Astrocyte (in vitro differentiated cells and primary cell): ENCODE measurements at regions not wholly inside any gene's neighbourhood (a gene's known extent, or its start where the extent isn't known, plus 50 kb on each side); places are given as distances from the start of the nearest gene placed in this dataset.

Experiments used
- DNase-seq: peaks from one replicate; pipeline ENCODE4 v3.0.0-alpha.2; 2010; ENCODE audit warnings: low read depth
- FAIRE-seq: peaks from 2 replicates; lab custom pipeline; 2011; peaks lifted over from hg19 to GRCh38; lab: Jason Lieb, UNC
- H2AFZ ChIP-seq: 2 replicates; pipeline ENCODE4 v1.6.0; 2012; ENCODE audit warnings: low read depth, low read length, inconsistent platforms
- H3K27ac ChIP-seq: 2 replicates; pipeline ENCODE4 v1.5.1; 2011; ENCODE audit warnings: low read depth, low read length, inconsistent platforms
- H3K27me3 ChIP-seq: 2 replicates; pipeline ENCODE4 v1.6.0; 2011; ENCODE audit warnings: low read length, inconsistent platforms; ENCODE audit not compliant: insufficient read depth
- H3K36me3 ChIP-seq: 2 replicates; pipeline ENCODE4 v1.5.1; 2011; ENCODE audit warnings: low read length, inconsistent platforms; ENCODE audit not compliant: insufficient read depth
- H3K4me1 ChIP-seq: 2 replicates; pipeline ENCODE4 v1.5.1; 2011; ENCODE audit warnings: low read length, inconsistent platforms; ENCODE audit not compliant: insufficient read depth
- H3K4me2 ChIP-seq: 2 replicates; pipeline ENCODE4 v1.6.0; 2012; ENCODE audit warnings: low read length, inconsistent platforms
- H3K4me3 ChIP-seq: 2 replicates; pipeline ENCODE4 v1.5.1; 2011; ENCODE audit warnings: low read depth, mild to moderate bottlenecking, low read length, inconsistent platforms; ENCODE audit not compliant: insufficient read depth
- H3K79me2 ChIP-seq: 2 replicates; pipeline ENCODE4 v1.6.0; 2012; ENCODE audit warnings: mild to moderate bottlenecking, low read length, inconsistent platforms; ENCODE audit not compliant: insufficient read depth
- H3K9ac ChIP-seq: 2 replicates; pipeline ENCODE4 v1.6.0; 2012; ENCODE audit warnings: mild to moderate bottlenecking, low read length, inconsistent platforms
- H3K9me3 ChIP-seq: 2 replicates; pipeline ENCODE4 v1.5.1; 2012; ENCODE audit warnings: low read depth, mild to moderate bottlenecking, low read length, inconsistent platforms; ENCODE audit not compliant: insufficient read depth
- H4K20me1 ChIP-seq: 2 replicates; pipeline ENCODE4 v1.6.0; 2012; ENCODE audit warnings: low read length, inconsistent platforms; ENCODE audit not compliant: insufficient read depth
- H3K27ac Mint-ChIP-seq: one replicate; pipeline ENCODE4 v1.8.0; 2021; ENCODE audit warnings: mild to moderate bottlenecking, mixed read lengths; ENCODE audit not compliant: unreplicated experiment
- H3K27me3 Mint-ChIP-seq: one replicate; pipeline ENCODE4 v1.8.0; 2021; ENCODE audit warnings: low read depth, mixed read lengths; ENCODE audit not compliant: unreplicated experiment
- H3K36me3 Mint-ChIP-seq: one replicate; pipeline ENCODE4 v1.8.0; 2021; ENCODE audit warnings: low read depth, mixed read lengths; ENCODE audit not compliant: unreplicated experiment
- H3K4me1 Mint-ChIP-seq: one replicate; pipeline ENCODE4 v1.8.0; 2021; ENCODE audit warnings: low read depth, mixed read lengths; ENCODE audit not compliant: unreplicated experiment
- H3K4me3 Mint-ChIP-seq: one replicate; pipeline ENCODE4 v1.8.0; 2021; ENCODE audit warnings: mild to moderate bottlenecking, moderate library complexity, mixed read lengths; ENCODE audit not compliant: unreplicated experiment
- H3K9me3 Mint-ChIP-seq: one replicate; pipeline ENCODE4 v1.8.0; 2021; ENCODE audit warnings: mild to moderate bottlenecking, mixed read lengths; ENCODE audit not compliant: unreplicated experiment
- EZH2 ChIP-seq: IDR thresholded peaks from 2 replicates; pipeline ENCODE4 v1.6.1; 2012; ENCODE audit warnings: mild to moderate bottlenecking, low read length, inconsistent platforms; ENCODE audit not compliant: insufficient read depth
- TF ChIP-seq, protein P1 (sequence below): IDR thresholded peaks from 2 replicates; pipeline ENCODE4 v1.5.1; 2011; ENCODE audit warnings: low read depth, mild to moderate bottlenecking, inconsistent platforms, low read length, moderate library complexity; ENCODE audit not compliant: insufficient read depth

DNA sequence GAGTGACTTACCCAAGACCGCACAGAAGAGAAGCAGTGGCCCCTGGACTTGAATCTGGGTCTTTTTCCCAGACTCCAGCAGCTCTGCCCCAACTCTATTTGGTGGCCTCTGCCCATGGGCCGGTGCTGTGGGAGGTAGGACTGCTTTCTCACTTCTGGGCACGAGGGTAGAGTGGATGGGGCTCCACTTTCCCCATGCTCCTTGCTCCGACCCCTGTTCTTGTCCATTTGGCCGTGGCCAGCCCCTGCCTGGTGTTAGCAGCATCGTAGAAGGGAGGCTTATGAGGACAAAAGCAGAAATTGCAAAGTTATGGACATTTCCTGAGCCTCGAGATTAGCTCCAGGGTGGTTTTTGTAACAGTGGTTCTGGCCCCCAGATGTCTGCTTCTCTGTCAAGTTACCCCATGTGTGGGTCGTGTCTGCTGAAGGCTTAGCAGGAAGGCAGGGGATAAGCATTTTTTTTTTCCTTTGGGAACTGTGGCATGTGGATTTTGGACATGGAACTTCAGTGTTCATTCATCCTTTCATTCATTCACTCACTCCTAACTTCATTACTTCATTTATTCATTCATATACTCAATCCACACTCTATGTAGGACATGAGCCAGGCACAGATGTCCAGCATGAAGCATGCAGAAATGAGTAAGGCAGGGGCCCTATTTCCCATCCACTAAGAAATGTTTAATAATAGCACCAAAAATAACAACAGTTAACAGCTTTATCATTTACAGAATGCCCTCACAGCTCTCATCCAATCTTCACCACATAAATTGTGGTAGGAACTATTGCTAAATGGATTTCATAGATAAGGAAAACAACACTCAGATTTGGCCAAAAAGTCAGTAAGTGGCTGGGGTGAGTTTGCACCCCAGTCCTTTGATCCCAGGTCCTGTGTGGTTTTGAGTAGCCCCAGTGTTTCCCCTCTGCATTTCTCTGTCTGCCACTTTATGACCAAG lies 180.5 kb downstream of the OPA1 start:
- Mint-ChIP-seq H3K36me3 (no peaks in the 10 kb centered on the region), H3K27ac (no peak overlapping the region), H3K9me3 (no peaks in the 10 kb centered on the region), H3K4me1 (peaks cover 3% of the 10 kb centered on the region), H3K27me3 (peaks cover 67% of the 10 kb centered on the region), H3K4me3 (no peak overlapping the region)
- FAIRE-seq (no peak), DNase-seq (peak; percentile 41)
- Histone ChIP-seq H3K36me3 (no peaks in the 10 kb centered on the region), H3K9me3 (no peaks in the 10 kb centered on the region), H3K27ac (no peak overlapping the region), H3K27me3 (peaks cover 32% of the 10 kb centered on the region), H3K4me2 (no peak overlapping the region), H3K79me2 (no peaks in the 10 kb centered on the region), H3K9ac (no peak overlapping the region), H3K4me1 (peaks cover under 1% of the 10 kb centered on the region), H2AFZ (no peak overlapping the region), H3K4me3 (no peak overlapping the region), H4K20me1 (no peaks in the 10 kb centered on the region)
- TF ChIP-seq EZH2 = no peak
- TF ChIP-seq, protein P1, sequence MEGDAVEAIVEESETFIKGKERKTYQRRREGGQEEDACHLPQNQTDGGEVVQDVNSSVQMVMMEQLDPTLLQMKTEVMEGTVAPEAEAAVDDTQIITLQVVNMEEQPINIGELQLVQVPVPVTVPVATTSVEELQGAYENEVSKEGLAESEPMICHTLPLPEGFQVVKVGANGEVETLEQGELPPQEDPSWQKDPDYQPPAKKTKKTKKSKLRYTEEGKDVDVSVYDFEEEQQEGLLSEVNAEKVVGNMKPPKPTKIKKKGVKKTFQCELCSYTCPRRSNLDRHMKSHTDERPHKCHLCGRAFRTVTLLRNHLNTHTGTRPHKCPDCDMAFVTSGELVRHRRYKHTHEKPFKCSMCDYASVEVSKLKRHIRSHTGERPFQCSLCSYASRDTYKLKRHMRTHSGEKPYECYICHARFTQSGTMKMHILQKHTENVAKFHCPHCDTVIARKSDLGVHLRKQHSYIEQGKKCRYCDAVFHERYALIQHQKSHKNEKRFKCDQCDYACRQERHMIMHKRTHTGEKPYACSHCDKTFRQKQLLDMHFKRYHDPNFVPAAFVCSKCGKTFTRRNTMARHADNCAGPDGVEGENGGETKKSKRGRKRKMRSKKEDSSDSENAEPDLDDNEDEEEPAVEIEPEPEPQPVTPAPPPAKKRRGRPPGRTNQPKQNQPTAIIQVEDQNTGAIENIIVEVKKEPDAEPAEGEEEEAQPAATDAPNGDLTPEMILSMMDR = no peak

DNA sequence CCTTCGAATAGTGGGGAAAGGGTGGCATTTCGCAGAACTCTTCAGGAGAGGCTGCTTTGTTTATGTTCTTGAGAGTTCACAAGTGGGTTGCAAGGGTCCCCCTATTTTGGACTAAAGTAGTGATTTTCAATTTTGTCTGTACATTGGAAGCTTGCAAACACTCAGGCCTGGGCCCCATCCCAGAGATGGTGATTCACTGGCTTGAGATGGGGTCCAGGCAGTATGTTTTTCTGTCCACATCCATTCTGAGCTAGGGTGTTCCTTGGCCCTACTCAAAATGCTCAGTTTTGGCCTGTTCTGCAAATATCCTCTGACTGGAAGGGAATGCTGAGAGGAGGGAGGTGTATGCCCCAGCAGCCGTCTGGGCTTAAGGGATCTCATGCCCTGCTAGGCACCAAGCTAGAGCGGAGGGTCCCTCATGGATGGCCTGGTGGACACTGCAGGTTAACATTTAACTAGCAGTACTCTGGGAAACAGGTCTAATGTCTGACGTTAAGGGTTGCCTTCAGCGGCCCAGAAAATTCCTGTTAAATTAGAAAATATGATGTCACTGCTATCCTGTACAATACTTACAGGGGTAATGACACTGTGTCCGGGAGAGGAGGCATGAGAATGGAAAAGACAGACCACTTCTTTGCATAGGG lies 181.4 kb downstream of the OPA1 start:
- peaks cover 5% of the 10 kb centered on the region for H3K4me1 Mint-ChIP-seq
- no peak for FAIRE-seq

More for the DNA sequence above, 181.4 kb downstream of the OPA1 start:
- DNase-seq = no peak
- H3K27me3 ChIP-seq = peaks cover 41% of the 10 kb centered on the region
- H3K27ac ChIP-seq = no peak overlapping the region
- no peak overlapping the region for H3K27ac Mint-ChIP-seq
- H3K4me2 ChIP-seq = no peak overlapping the region
- no peak overlapping the region for H3K4me3 ChIP-seq
- H3K36me3 Mint-ChIP-seq = no peaks in the 10 kb centered on the region
- H4K20me1 ChIP-seq = no peaks in the 10 kb centered on the region
- H3K4me1 ChIP-seq = no peaks in the 10 kb centered on the region
- H3K79me2 ChIP-seq = no peaks in the 10 kb centered on the region
- H3K9ac ChIP-seq = no peak overlapping the region
- no peak overlapping the region for H2AFZ ChIP-seq
- no peaks in the 10 kb centered on the region for H3K9me3 ChIP-seq
- H3K36me3 ChIP-seq = no peaks in the 10 kb centered on the region
- H3K9me3 Mint-ChIP-seq = no peaks in the 10 kb centered on the region
- peaks cover 75% of the 10 kb centered on the region for H3K27me3 Mint-ChIP-seq
- no peak for TF ChIP-seq EZH2
- TF ChIP-seq, protein P1 = no peak
- H3K4me3 Mint-ChIP-seq = no peak overlapping the region
